Thyroid gland (tissue), 4 donors: ENCODE measurements at regions not wholly inside any gene's neighbourhood (a gene's known extent, or its start where the extent isn't known, plus 50 kb on each side); places are given as distances from the start of the nearest gene placed in this dataset.

ENCODE experiments used
- POLR2A ChIP-seq, 2 donors: fragments of 450-650 bp; IDR thresholded peaks; one replicate each; pipeline ENCODE4 v1.6.1; 2017; ENCODE audit warnings: antibody characterized with exemption in 2 of 2, mild to moderate bottlenecking in 2 of 2, moderate library complexity in 1 of 2
- TF ChIP-seq, protein P1 (sequence below), 6 experiments: fragments of 200-600 bp in 3 of 6; fragments of 450-650 bp in 3 of 6; sonication (generic) in 3 of 6; IDR thresholded peaks; one replicate each; pipeline ENCODE4 v1.5.1; 2016 to 2019; ENCODE audit warnings: antibody characterized with exemption in 6 of 6, mild to moderate bottlenecking in 2 of 6, inconsistent platforms in 1 of 6, moderate library complexity in 1 of 6

DNA sequence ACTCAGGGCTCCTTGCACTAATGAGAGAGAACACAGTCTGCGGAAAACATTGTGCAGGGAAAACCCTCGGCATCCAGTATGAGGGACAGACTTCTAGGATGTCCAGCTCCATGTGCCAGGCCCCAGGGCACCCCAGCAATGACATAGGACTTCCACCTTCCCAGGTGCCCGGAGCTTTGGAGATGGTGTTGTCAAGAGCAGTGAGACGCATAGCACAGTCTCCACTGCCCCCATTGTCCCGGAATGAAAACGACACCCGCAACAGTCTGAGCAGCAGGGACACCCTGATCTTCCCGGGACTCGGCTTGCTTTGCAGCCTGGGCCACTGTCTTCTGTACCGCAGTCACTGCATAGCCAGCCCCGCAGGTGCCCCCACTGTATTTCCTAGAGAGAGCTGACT lies 339.2 kb upstream of the ADARB2 start:
- TF ChIP-seq, protein P1, sequence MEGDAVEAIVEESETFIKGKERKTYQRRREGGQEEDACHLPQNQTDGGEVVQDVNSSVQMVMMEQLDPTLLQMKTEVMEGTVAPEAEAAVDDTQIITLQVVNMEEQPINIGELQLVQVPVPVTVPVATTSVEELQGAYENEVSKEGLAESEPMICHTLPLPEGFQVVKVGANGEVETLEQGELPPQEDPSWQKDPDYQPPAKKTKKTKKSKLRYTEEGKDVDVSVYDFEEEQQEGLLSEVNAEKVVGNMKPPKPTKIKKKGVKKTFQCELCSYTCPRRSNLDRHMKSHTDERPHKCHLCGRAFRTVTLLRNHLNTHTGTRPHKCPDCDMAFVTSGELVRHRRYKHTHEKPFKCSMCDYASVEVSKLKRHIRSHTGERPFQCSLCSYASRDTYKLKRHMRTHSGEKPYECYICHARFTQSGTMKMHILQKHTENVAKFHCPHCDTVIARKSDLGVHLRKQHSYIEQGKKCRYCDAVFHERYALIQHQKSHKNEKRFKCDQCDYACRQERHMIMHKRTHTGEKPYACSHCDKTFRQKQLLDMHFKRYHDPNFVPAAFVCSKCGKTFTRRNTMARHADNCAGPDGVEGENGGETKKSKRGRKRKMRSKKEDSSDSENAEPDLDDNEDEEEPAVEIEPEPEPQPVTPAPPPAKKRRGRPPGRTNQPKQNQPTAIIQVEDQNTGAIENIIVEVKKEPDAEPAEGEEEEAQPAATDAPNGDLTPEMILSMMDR (IDR thresholded peaks at IDR 0.05): no peak
- TF ChIP-seq POLR2A (IDR thresholded peaks at IDR 0.05): no peak
